IMR-90 (cell line): ENCODE measurements at regions not wholly inside any gene's neighbourhood (a gene's known extent, or its start where the extent isn't known, plus 50 kb on each side); places are given as distances from the start of the nearest gene placed in this dataset.

ENCODE experiments used
- ATAC-seq: fragments of 200-7000 bp; cut with Tn5 transposase; 2 replicates; pipeline ENCODE4 v1.9.1; 2020; ENCODE audit warnings: low read depth, mild to moderate bottlenecking, moderate library complexity
- BruUV-seq: library from RNA; stranded (reverse); fragments of 400-500 nt; replicated peaks from 2 replicates; lab custom pipeline; 2021; lab: Mats Ljungman, UMichigan
- CTCF ChIA-PET: fragments of 300-600 bp; formaldehyde crosslinking; extraction: SDS; loops from one replicate; lab custom pipeline; 2021; ENCODE audit warnings: antibody characterized with exemption; lab: Yijun Ruan, JAX
- POLR2A ChIA-PET: fragments of 300-600 bp; sonication (Branson Sonifier 250); formaldehyde crosslinking; loops from one replicate; lab custom pipeline; 2022; ENCODE audit warnings: antibody characterized with exemption; ENCODE audit not compliant: unreplicated experiment; lab: Charles Lee
- DNase-seq: peaks from one replicate; pipeline ENCODE4 v3.0.0; 2013
- H2AFZ ChIP-seq: replicated peaks from 2 replicates; pipeline ENCODE3; 2013; ENCODE audit warnings: low read length, mild to moderate bottlenecking; ENCODE audit not compliant: poor library complexity
- H2AK5ac ChIP-seq: 2 replicates; pipeline ENCODE4 v1.6.1; 2013; ENCODE audit warnings: low read depth, low read length, inconsistent platforms
- H2AK9ac ChIP-seq: replicated peaks from 2 replicates; pipeline ENCODE3; 2013; ENCODE audit warnings: mild to moderate bottlenecking, low read depth, low read length, moderate library complexity; ENCODE audit not compliant: poor library complexity
- H2BK120ac ChIP-seq: 2 replicates; pipeline ENCODE4 v1.6.1; 2013; ENCODE audit warnings: low read depth, low read length, inconsistent platforms
- H2BK15ac ChIP-seq: 3 replicates; pipeline ENCODE4 v1.6.1; 2013; ENCODE audit warnings: low read depth, low read length, inconsistent platforms
- H2BK20ac ChIP-seq: 2 replicates; pipeline ENCODE4 v1.6.1; 2013; ENCODE audit warnings: low read depth, mild to moderate bottlenecking, inconsistent platforms, low read length, moderate library complexity
- H2BK5ac ChIP-seq: 2 replicates; pipeline ENCODE4 v1.6.1; 2013; ENCODE audit warnings: mild to moderate bottlenecking, low read depth, low read length, inconsistent platforms; ENCODE audit not compliant: poor library complexity, severe bottlenecking
- H3K14ac ChIP-seq: replicated peaks from 2 replicates; pipeline ENCODE4 v1.6.1; 2013; ENCODE audit warnings: low read depth, low read length, inconsistent platforms
- H3K18ac ChIP-seq: 2 replicates; pipeline ENCODE4 v1.6.1; 2013; ENCODE audit warnings: low read depth, low read length, control low read depth
- H3K23ac ChIP-seq: 2 replicates; pipeline ENCODE4 v1.6.1; 2013; ENCODE audit warnings: low read depth, low read length, inconsistent platforms
- H3K27ac ChIP-seq: 2 replicates; pipeline ENCODE4 v1.5.1; 2013; ENCODE audit warnings: mild to moderate bottlenecking, control low read depth, low read length; ENCODE audit not compliant: insufficient read depth
- H3K27me3 ChIP-seq: 2 replicates; pipeline ENCODE4 v1.6.1; 2013; ENCODE audit warnings: low read length; ENCODE audit not compliant: control insufficient read depth, insufficient read depth
- H3K36me3 ChIP-seq: 2 replicates; pipeline ENCODE4 v1.6.1; 2013; ENCODE audit warnings: low read length, mixed read lengths; ENCODE audit not compliant: control insufficient read depth, insufficient read depth
- H3K4ac ChIP-seq: 2 replicates; pipeline ENCODE4 v1.6.1; 2013; ENCODE audit warnings: low read depth, low read length, inconsistent platforms
- H3K4me1 ChIP-seq: 2 replicates; pipeline ENCODE4 v1.6.1; 2013; ENCODE audit warnings: low read length, mixed read lengths; ENCODE audit not compliant: control insufficient read depth, insufficient read depth
- H3K4me2 ChIP-seq: 2 replicates; pipeline ENCODE4 v1.6.1; 2013; ENCODE audit warnings: low read depth, mild to moderate bottlenecking, control low read depth, low read length, moderate library complexity
- H3K4me3 ChIP-seq: 2 replicates; pipeline ENCODE4 v1.5.1; 2013; ENCODE audit warnings: low read depth, mild to moderate bottlenecking, control low read depth, low read length, moderate library complexity; ENCODE audit not compliant: insufficient read depth
- H3K56ac ChIP-seq: 2 replicates; pipeline ENCODE4 v1.6.1; 2013; ENCODE audit warnings: low read length, inconsistent platforms; ENCODE audit not compliant: insufficient read depth; ENCODE audit errors: extremely low read depth
- H3K79me1 ChIP-seq, 2 experiments: 2 replicates each; pipeline ENCODE4 v1.6.1; 2013; ENCODE audit warnings: low read length in 2 of 2, inconsistent platforms in 1 of 2, low read depth in 1 of 2
- H3K9ac ChIP-seq: 2 replicates; pipeline ENCODE4 v1.6.1; 2013; ENCODE audit warnings: low read depth, low read length, control low read depth
- H3K9me1 ChIP-seq: 2 replicates; pipeline ENCODE4 v1.6.1; 2013; ENCODE audit warnings: low read length, inconsistent platforms; ENCODE audit not compliant: insufficient read depth
- H3K9me3 ChIP-seq: 2 replicates; pipeline ENCODE4 v1.6.1; 2013; ENCODE audit warnings: low read length; ENCODE audit not compliant: control insufficient read depth, insufficient read depth
- H4K20me1 ChIP-seq: 2 replicates; pipeline ENCODE4 v1.6.1; 2013; ENCODE audit warnings: low read length, inconsistent platforms; ENCODE audit not compliant: insufficient read depth
- H4K5ac ChIP-seq: 2 replicates; pipeline ENCODE4 v1.6.1; 2013; ENCODE audit warnings: mild to moderate bottlenecking, low read depth, low read length, control low read depth
- H4K8ac ChIP-seq, 2 experiments: 2 replicates each; pipeline ENCODE4 v1.6.1; 2013; ENCODE audit warnings: low read depth in 2 of 2, low read length in 2 of 2, control low read depth in 1 of 2, inconsistent platforms in 1 of 2
- H4K91ac ChIP-seq: 2 replicates; pipeline ENCODE4 v1.6.1; 2013; ENCODE audit warnings: low read depth, low read length, inconsistent platforms; ENCODE audit not compliant: insufficient read depth
- CHD1 ChIP-seq: IDR thresholded peaks from 2 replicates; pipeline ENCODE4 v1.6.1; 2012; ENCODE audit warnings: low read depth, low read length, improper control_type of control experiment
- CTCF ChIP-seq: conservative IDR thresholded peaks from 2 replicates; pipeline ENCODE4 v1.5.1; 2012; ENCODE audit warnings: mild to moderate bottlenecking, low read depth, low read length, improper control_type of control experiment
- ELK1 ChIP-seq: fragments of 150-350 bp; IDR thresholded peaks from 2 replicates; pipeline ENCODE4 v1.6.1; 2016; ENCODE audit warnings: low read depth, mild to moderate bottlenecking, low read length, moderate library complexity, borderline replicate concordance
- MAFK ChIP-seq: IDR thresholded peaks from 2 replicates; pipeline ENCODE4 v1.6.1; 2012; ENCODE audit warnings: low read depth, low read length, improper control_type of control experiment
- MAZ ChIP-seq: IDR thresholded peaks from 2 replicates; pipeline ENCODE4 v1.6.1; 2012; ENCODE audit warnings: low read depth, mild to moderate bottlenecking, low read length, improper control_type of control experiment, moderate library complexity, borderline replicate concordance
- MXI1 ChIP-seq: IDR thresholded peaks from 2 replicates; pipeline ENCODE4 v1.6.1; 2012; ENCODE audit warnings: low read depth, mild to moderate bottlenecking, low read length, moderate library complexity, borderline replicate concordance
- RAD21 ChIP-seq: IDR thresholded peaks from 2 replicates; pipeline ENCODE4 v1.6.1; 2012; ENCODE audit warnings: low read length, improper control_type of control experiment
- RFX5 ChIP-seq: IDR thresholded peaks from 2 replicates; pipeline ENCODE4 v1.8.0; 2012; ENCODE audit warnings: low read depth, mild to moderate bottlenecking, low read length, moderate library complexity
- SMC3 ChIP-seq: fragments of 150-350 bp; IDR thresholded peaks from 2 replicates; pipeline ENCODE4 v1.6.1; 2016; ENCODE audit warnings: low read depth, mild to moderate bottlenecking, antibody characterized with exemption, low read length, moderate library complexity
- WGBS, 2 experiments: methylation state at CpG; one replicate each; pipeline versions ENCODE4 v1.1.5 to v1.1.7; 2013; ENCODE audit warnings: missing lambda C conversion rate in 2 of 2; ENCODE audit not compliant: insufficient read length in 1 of 2; ENCODE audit errors: extremely low coverage in 2 of 2; 5-methylcytosine and 5-hydroxymethylcytosine counted together
- dilution Hi-C: fragments of 300-500 bp; cut with HindIII; formaldehyde crosslinking; loops from one replicate; pipeline ENCODE4 v1.14.3; 2018; ENCODE audit warnings: low sequenced_read_pairs; ENCODE audit not compliant: unreplicated experiment
- in situ Hi-C: fragments of 300-500 bp; cut with MboI; formaldehyde crosslinking; loops from 3 replicates; pipeline ENCODE4 v1.14.3; 2019; ENCODE audit warnings: low sequenced_read_pairs, inconsistent platforms, mixed read lengths
- intact Hi-C: fragments of 100-400 bp; cut with micrococcal nuclease; formaldehyde crosslinking; loops from 2 replicates; pipeline ENCODE4 v1.10.0; 2022

GRCh38 chr10:43801140-43801539 is 152.5 kb upstream of the ZNF32 start:
- no peak overlapping the region for H3K14ac ChIP-seq
- H2BK5ac ChIP-seq = no peak overlapping the region
- no peak overlapping the region for H3K4me2 ChIP-seq
- DNase-seq (no peak), ATAC-seq (no peak)
- H3K9me3 ChIP-seq = no peaks in the 10 kb centered on the region
- no peaks in the 10 kb centered on the region for H4K20me1 ChIP-seq
- H3K18ac ChIP-seq = no peak overlapping the region
- ChIA-PET POLR2A (no interaction called here), CTCF (no interaction called here)
- peaks cover 2% of the 10 kb centered on the region; the same call in 1 of the 2 replicates for H3K4me1 ChIP-seq
- no peak overlapping the region for H3K23ac ChIP-seq
- H2BK20ac ChIP-seq = no peak overlapping the region
- H3K79me1 ChIP-seq = no peaks in the 10 kb centered on the region
- dilution Hi-C loops = no loop called here
- H2BK120ac ChIP-seq = no peak overlapping the region
- H3K4ac ChIP-seq = no peak overlapping the region
- no peak for TF ChIP-seq MXI1
- no peak for TF ChIP-seq ELK1
- no peak for TF ChIP-seq RAD21
- no peak for TF ChIP-seq MAFK
- TF ChIP-seq CHD1 = no peak
- no peak for TF ChIP-seq CTCF
- TF ChIP-seq RFX5 = no peak
- no peak for TF ChIP-seq MAZ
- no peak for TF ChIP-seq SMC3
- H4K5ac ChIP-seq = no peak overlapping the region
- no peak overlapping the region for H2AFZ ChIP-seq
- H3K9ac ChIP-seq = no peak overlapping the region
- no peak overlapping the region for H3K56ac ChIP-seq
- no peak overlapping the region for H3K27ac ChIP-seq
- no peak overlapping the region for H4K91ac ChIP-seq
- no peaks in the 10 kb centered on the region for H3K36me3 ChIP-seq
- in situ Hi-C loops = no loop called here
- no peak overlapping the region for H2AK9ac ChIP-seq
- H2AK5ac ChIP-seq = no peak overlapping the region
- WGBS, 2 experiments = no CpG with 5 or more reads among the region's 4 CpGs
- no peak overlapping the region for H2BK15ac ChIP-seq
- H3K4me3 ChIP-seq = no peak overlapping the region
- no TSS peak for BruUV-seq
- no peak overlapping the region for H4K8ac ChIP-seq
- intact Hi-C loops = loop anchor here (10.0 kb wide), 1 partner anchor 504 kb away; no protein-coding TSS in a partner anchor
- peaks cover 8% of the 10 kb centered on the region; the same call in 1 of the 2 replicates for H3K27me3 ChIP-seq
- no peaks in the 10 kb centered on the region for H3K9me1 ChIP-seq
